ENCODE measurements at regions not wholly inside any gene's neighbourhood (a gene's known extent, or its start where the extent isn't known, plus 50 kb on each side); places are given as distances from the start of the nearest gene placed in this dataset.

GRCh38 chr10:61219696-61220095 is 233.5 kb downstream of the TMEM26 start:
- no peak for TF ChIP-seq REST (IDR thresholded peaks at IDR 0.05; ENCODE audit: low read depth)
- TF ChIP-seq MAX (IDR thresholded peaks at IDR 0.05), result no peak
- no peak for TF ChIP-seq EGR1 (IDR thresholded peaks at IDR 0.05)
- TF ChIP-seq EP300 (IDR thresholded peaks at IDR 0.05; ENCODE audit: borderline replicate concordance), result no peak
- no peak for TF ChIP-seq NFIC (IDR thresholded peaks at IDR 0.05)
- TF ChIP-seq TAF1 (IDR thresholded peaks at IDR 0.05; ENCODE audit: low read depth), result no peak
- TF ChIP-seq TEAD4 (IDR thresholded peaks at IDR 0.05), result no peak
- TF ChIP-seq USF1 (IDR thresholded peaks at IDR 0.05), result no peak
- no peak for TF ChIP-seq ZBTB7A (IDR thresholded peaks at IDR 0.05; ENCODE audit: low read depth)
- TF ChIP-seq CEBPB (IDR thresholded peaks at IDR 0.05), result no peak
- no peak for TF ChIP-seq TCF12 (IDR thresholded peaks at IDR 0.05; ENCODE audit: low read depth)
- no peak for TF ChIP-seq FOXM1 (IDR thresholded peaks at IDR 0.05; ENCODE audit: borderline replicate concordance, low read depth)
- TF ChIP-seq RAD21 (IDR thresholded peaks at IDR 0.05; ENCODE audit: low read depth), result no peak

- TF ChIP-seq FOXM1 (IDR thresholded peaks at IDR 0.05; ENCODE audit: borderline replicate concordance, low read depth) (no peak), TAF1 (IDR thresholded peaks at IDR 0.05; ENCODE audit: low read depth) (no peak), TCF12 (IDR thresholded peaks at IDR 0.05; ENCODE audit: low read depth) (no peak), RAD21 (IDR thresholded peaks at IDR 0.05; ENCODE audit: low read depth) (no peak)
Measured at GRCh38 chr10:61217851-61218565, 235.2 kb downstream of the TMEM26 start.

GRCh38 chr10:61215246-61215645 is 237.9 kb downstream of the TMEM26 start:
- TF ChIP-seq TCF12 (IDR thresholded peaks at IDR 0.05; ENCODE audit: low read depth) (no peak), EGR1 (IDR thresholded peaks at IDR 0.05) (no peak), CEBPB (IDR thresholded peaks at IDR 0.05) (no peak), EP300 (IDR thresholded peaks at IDR 0.05; ENCODE audit: borderline replicate concordance) (no peak), TAF1 (IDR thresholded peaks at IDR 0.05; ENCODE audit: low read depth) (no peak), CREB1 (IDR thresholded peaks at IDR 0.05; ENCODE audit: low read depth) (no peak), MAX (IDR thresholded peaks at IDR 0.05) (no peak), REST (IDR thresholded peaks at IDR 0.05; ENCODE audit: low read depth) (no peak), NFIC (IDR thresholded peaks at IDR 0.05) (no peak), ZBTB7A (IDR thresholded peaks at IDR 0.05; ENCODE audit: low read depth) (no peak), USF1 (IDR thresholded peaks at IDR 0.05) (no peak), TEAD4 (IDR thresholded peaks at IDR 0.05) (no peak)

- TF ChIP-seq MAX (IDR thresholded peaks at IDR 0.05) (no peak), RAD21 (IDR thresholded peaks at IDR 0.05; ENCODE audit: low read depth) (no peak), CREB1 (IDR thresholded peaks at IDR 0.05; ENCODE audit: low read depth) (no peak), EP300 (IDR thresholded peaks at IDR 0.05; ENCODE audit: borderline replicate concordance) (no peak), ZBTB7A (IDR thresholded peaks at IDR 0.05; ENCODE audit: low read depth) (no peak), NFIC (IDR thresholded peaks at IDR 0.05) (no peak), TEAD4 (IDR thresholded peaks at IDR 0.05) (no peak), EGR1 (IDR thresholded peaks at IDR 0.05) (no peak), YY1 (IDR thresholded peaks at IDR 0.05; ENCODE audit: low read depth) (no peak)
Measured at GRCh38 chr10:61211468-61211867, 241.7 kb downstream of the TMEM26 start.

GRCh38 chr10:61197057-61197456 is 253.1 kb upstream of the RHOBTB1 start:
- TF ChIP-seq FOXM1 (IDR thresholded peaks at IDR 0.05; ENCODE audit: borderline replicate concordance, low read depth), result no peak
- no peak for TF ChIP-seq TCF12 (IDR thresholded peaks at IDR 0.05; ENCODE audit: low read depth)
- no peak for TF ChIP-seq NFIC (IDR thresholded peaks at IDR 0.05)
- no peak for TF ChIP-seq RAD21 (IDR thresholded peaks at IDR 0.05; ENCODE audit: low read depth)
- no peak for TF ChIP-seq ZBTB7A (IDR thresholded peaks at IDR 0.05; ENCODE audit: low read depth)
- no peak for TF ChIP-seq CEBPB (IDR thresholded peaks at IDR 0.05)
- TF ChIP-seq USF1 (IDR thresholded peaks at IDR 0.05), result no peak
- TF ChIP-seq CREB1 (IDR thresholded peaks at IDR 0.05; ENCODE audit: low read depth), result no peak
- no peak for TF ChIP-seq TEAD4 (IDR thresholded peaks at IDR 0.05)
- TF ChIP-seq TAF1 (IDR thresholded peaks at IDR 0.05; ENCODE audit: low read depth), result no peak
- no peak for TF ChIP-seq MAX (IDR thresholded peaks at IDR 0.05)
- no peak for TF ChIP-seq REST (IDR thresholded peaks at IDR 0.05; ENCODE audit: low read depth)
- TF ChIP-seq EP300 (IDR thresholded peaks at IDR 0.05; ENCODE audit: borderline replicate concordance), result no peak
- TF ChIP-seq EGR1 (IDR thresholded peaks at IDR 0.05), result no peak
